ENCODE measurements at regions not wholly inside any gene's neighbourhood (a gene's known extent, or its start where the extent isn't known, plus 50 kb on each side); places are given as distances from the start of the nearest gene placed in this dataset.
"Not testable (repeated sequence)": the region's sequence is repeated elsewhere in the genome, so short reads cannot be mapped to it uniquely, and the experiment has no call there.

- Histone ChIP-seq H3K9ac (replicated peaks; ENCODE audit: extremely low read depth, insufficient read depth, low read length) (no peak overlapping the region), H3K9me3 (replicated peaks; ENCODE audit: control insufficient read depth, insufficient read depth, low read length) (no peaks in the 10 kb centered on the region), H4K20me1 (replicated peaks; ENCODE audit: control insufficient read depth, extremely low read depth, insufficient read depth, low read length) (no peaks in the 10 kb centered on the region), H3K79me2 (ENCODE audit: control insufficient read depth, insufficient read depth, low read length) (no peaks in the 10 kb centered on the region), H3K4me1 (ENCODE audit: control insufficient read depth, extremely low read depth, insufficient read depth, low read length) (no peaks in the 10 kb centered on the region), H3K9me1 (replicated peaks; ENCODE audit: control insufficient read depth, extremely low read depth, insufficient read depth, low read length) (no peaks in the 10 kb centered on the region), H3K27ac (ENCODE audit: insufficient read depth, low read depth, low read length) (no peak overlapping the region), H3K4me3 (replicated peaks in 1 of 3; ENCODE audit: insufficient read depth in 1 of 3, low read depth in 1 of 3, low read length in 3 of 3) (no peak overlapping the region), H3K27me3 (ENCODE audit: control insufficient read depth in 2 of 2, insufficient read depth in 2 of 2, low read length in 2 of 2) (no peaks in the 10 kb centered on the region), H2AFZ (ENCODE audit: low read depth, low read length) (no peak overlapping the region), H3K36me3 (ENCODE audit: control insufficient read depth in 2 of 2, extremely low read depth in 1 of 2, insufficient read depth in 2 of 2, low read length in 2 of 2) (no peaks in the 10 kb centered on the region), H3K4me2 (ENCODE audit: insufficient read depth, low read length) (no peak overlapping the region)
- FAIRE-seq = no peak
- ChIA-PET CTCF (no interaction called here), POLR2A (no interaction called here)
- BruUV-seq (replicated peaks) = no TSS peak
- intact Hi-C loops (cut with micrococcal nuclease) = no loop called here
- DNase-seq (ENCODE audit: low read depth, low spot score) = no peak
- TF ChIP-seq POLR2A (IDR thresholded peaks at IDR 0.05; ENCODE audit: low read depth, low read length) (no peak), JUN (IDR thresholded peaks at IDR 0.05; ENCODE audit: borderline replicate concordance, insufficient read depth, insufficient read length, low read depth) (no peak), GATA2 (IDR thresholded peaks at IDR 0.05; ENCODE audit: insufficient read depth, insufficient read length, low read depth, low read length) (no peak), CTCF (IDR thresholded peaks at IDR 0.05; ENCODE audit: extremely low read depth in 1 of 2, insufficient read depth in 1 of 2, low read depth in 1 of 2, low read length in 2 of 2) (no peak), EZH2 (IDR thresholded peaks at IDR 0.05; ENCODE audit: borderline replicate concordance, low read depth, low read length, severe bottlenecking) (no peak), POLR2AphosphoS5 (IDR thresholded peaks at IDR 0.05; ENCODE audit: insufficient read depth, low read depth, low read length) (no peak), MYC (IDR thresholded peaks at IDR 0.05; ENCODE audit: low read depth, low read length) (no peak), MAX (IDR thresholded peaks at IDR 0.05; ENCODE audit: insufficient read depth, insufficient read length) (no peak), FOS (IDR thresholded peaks at IDR 0.05; ENCODE audit: borderline replicate concordance, insufficient read depth, low read length) (no peak)
- dilution Hi-C loops (cut with MboI; ENCODE audit: extremely low pct_ligation_motif_present, low sequenced_read_pairs) = no loop called here
These were observed 166.9 kb downstream of the DEFB131A start for GRCh38 chr4:9611101-9611500.

GRCh38 chr4:9636411-9636810 is 145.0 kb upstream of the DRD5 start:
- BruUV-seq (replicated peaks); H3K27me3 ChIP-seq (ENCODE audit: control insufficient read depth in 2 of 2, insufficient read depth in 2 of 2, low read length in 2 of 2); DNase-seq (ENCODE audit: low read depth, low spot score); H2AFZ ChIP-seq (ENCODE audit: low read depth, low read length); FAIRE-seq; H3K4me3 ChIP-seq (replicated peaks in 1 of 3; ENCODE audit: insufficient read depth in 1 of 3, low read depth in 1 of 3, low read length in 3 of 3); H3K9me1 ChIP-seq (replicated peaks; ENCODE audit: control insufficient read depth, extremely low read depth, insufficient read depth, low read length); dilution Hi-C loops (cut with MboI; ENCODE audit: extremely low pct_ligation_motif_present, low sequenced_read_pairs); CTCF ChIA-PET; H3K79me2 ChIP-seq (ENCODE audit: control insufficient read depth, insufficient read depth, low read length); POLR2A ChIA-PET; H3K9me3 ChIP-seq (replicated peaks; ENCODE audit: control insufficient read depth, insufficient read depth, low read length); intact Hi-C loops (cut with micrococcal nuclease); H3K36me3 ChIP-seq (ENCODE audit: control insufficient read depth in 2 of 2, extremely low read depth in 1 of 2, insufficient read depth in 2 of 2, low read length in 2 of 2); H3K4me2 ChIP-seq (ENCODE audit: insufficient read depth, low read length); H3K27ac ChIP-seq (ENCODE audit: insufficient read depth, low read depth, low read length); H3K9ac ChIP-seq (replicated peaks; ENCODE audit: extremely low read depth, insufficient read depth, low read length); H4K20me1 ChIP-seq (replicated peaks; ENCODE audit: control insufficient read depth, extremely low read depth, insufficient read depth, low read length); H3K4me1 ChIP-seq (ENCODE audit: control insufficient read depth, extremely low read depth, insufficient read depth, low read length): not testable (repeated sequence)

All from endothelial cell of umbilical vein (primary cell).